Right lobe of liver (tissue), 4 donors: ENCODE measurements at regions not wholly inside any gene's neighbourhood (a gene's known extent, or its start where the extent isn't known, plus 50 kb on each side); places are given as distances from the start of the nearest gene placed in this dataset.

Experiments used
- POLR2A ChIP-seq: fragments of 450-650 bp; IDR thresholded peaks from one replicate; pipeline ENCODE4 v1.6.1; 2017; ENCODE audit warnings: antibody characterized with exemption, mild to moderate bottlenecking
- TF ChIP-seq, protein P1 (sequence below), 4 donors: fragments of 200-600 bp in 3 of 4; fragments of 450-650 bp in 1 of 4; IDR thresholded peaks; one replicate each; pipeline versions ENCODE4 v1.5.1 to v1.8.0; 2016 to 2022; ENCODE audit warnings: antibody characterized with exemption in 4 of 4, mild to moderate bottlenecking in 2 of 4
- donor health status: DM: no; HTN: no; CAD: no.
- donor health status: DM: no; HTN: no; CAD: no.
- donor health status: DM: no; HTN: yes; CAD: no.

DNA sequence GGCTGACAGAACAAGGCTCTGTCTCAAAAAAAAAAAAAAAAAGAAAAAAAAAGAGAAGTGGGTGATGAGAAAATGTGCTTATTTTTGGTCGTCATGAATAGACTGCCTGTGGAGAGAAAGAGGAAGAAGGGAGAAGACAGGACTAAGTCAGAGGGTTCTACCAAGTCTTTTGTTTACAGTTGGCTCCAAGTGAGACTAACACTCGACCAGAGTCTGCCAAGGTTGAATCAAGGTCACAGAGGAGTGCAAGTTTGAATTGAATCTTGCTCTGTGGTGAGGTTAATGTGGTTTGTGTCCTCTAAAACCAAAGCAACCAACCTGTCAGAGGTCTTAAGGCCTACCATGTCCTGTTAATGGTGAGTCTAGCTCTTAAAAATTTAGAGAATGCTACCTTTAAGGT, 334.1 kb upstream of the GRM7 start:
- TF ChIP-seq, protein P1, sequence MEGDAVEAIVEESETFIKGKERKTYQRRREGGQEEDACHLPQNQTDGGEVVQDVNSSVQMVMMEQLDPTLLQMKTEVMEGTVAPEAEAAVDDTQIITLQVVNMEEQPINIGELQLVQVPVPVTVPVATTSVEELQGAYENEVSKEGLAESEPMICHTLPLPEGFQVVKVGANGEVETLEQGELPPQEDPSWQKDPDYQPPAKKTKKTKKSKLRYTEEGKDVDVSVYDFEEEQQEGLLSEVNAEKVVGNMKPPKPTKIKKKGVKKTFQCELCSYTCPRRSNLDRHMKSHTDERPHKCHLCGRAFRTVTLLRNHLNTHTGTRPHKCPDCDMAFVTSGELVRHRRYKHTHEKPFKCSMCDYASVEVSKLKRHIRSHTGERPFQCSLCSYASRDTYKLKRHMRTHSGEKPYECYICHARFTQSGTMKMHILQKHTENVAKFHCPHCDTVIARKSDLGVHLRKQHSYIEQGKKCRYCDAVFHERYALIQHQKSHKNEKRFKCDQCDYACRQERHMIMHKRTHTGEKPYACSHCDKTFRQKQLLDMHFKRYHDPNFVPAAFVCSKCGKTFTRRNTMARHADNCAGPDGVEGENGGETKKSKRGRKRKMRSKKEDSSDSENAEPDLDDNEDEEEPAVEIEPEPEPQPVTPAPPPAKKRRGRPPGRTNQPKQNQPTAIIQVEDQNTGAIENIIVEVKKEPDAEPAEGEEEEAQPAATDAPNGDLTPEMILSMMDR (IDR thresholded peaks at IDR 0.05): no peak
- TF ChIP-seq POLR2A: no peak
